NCI-H1092 (cell line): ENCODE measurements at regions not wholly inside any gene's neighbourhood (a gene's known extent, or its start where the extent isn't known, plus 50 kb on each side); places are given as distances from the start of the nearest gene placed in this dataset.
"Not testable (repeated sequence)": the region's sequence is repeated elsewhere in the genome, so short reads cannot be mapped to it uniquely, and the experiment has no call there.

ENCODE experiments used
- DNase-seq: peaks from one replicate; lab custom pipeline; 2025; lab: John Stamatoyannopoulos, UW

DNA sequence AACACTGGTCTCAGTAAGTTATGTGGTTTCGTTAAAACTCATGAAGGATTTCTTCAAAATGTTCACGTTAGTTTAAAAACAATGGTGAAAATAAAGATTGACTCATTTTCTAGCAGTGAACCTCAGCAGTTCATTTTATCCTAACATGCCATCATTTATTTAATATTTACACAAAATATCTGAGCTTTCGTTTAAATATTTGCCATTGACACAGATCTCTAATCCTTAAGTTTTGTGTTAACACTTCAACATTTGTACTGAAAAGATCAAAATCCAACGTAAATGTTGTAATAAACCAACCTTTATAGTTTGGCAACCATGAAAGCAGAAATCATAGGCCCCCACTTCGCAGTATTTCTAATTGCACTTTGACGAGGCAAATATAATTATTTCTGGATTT is 1129.5 kb downstream of the PLA2G4A start:
- no peak for DNase-seq

- no peak for DNase-seq
Observed at GRCh38 chr1:187959062-187959461, 1130.3 kb downstream of the PLA2G4A start.

DNA sequence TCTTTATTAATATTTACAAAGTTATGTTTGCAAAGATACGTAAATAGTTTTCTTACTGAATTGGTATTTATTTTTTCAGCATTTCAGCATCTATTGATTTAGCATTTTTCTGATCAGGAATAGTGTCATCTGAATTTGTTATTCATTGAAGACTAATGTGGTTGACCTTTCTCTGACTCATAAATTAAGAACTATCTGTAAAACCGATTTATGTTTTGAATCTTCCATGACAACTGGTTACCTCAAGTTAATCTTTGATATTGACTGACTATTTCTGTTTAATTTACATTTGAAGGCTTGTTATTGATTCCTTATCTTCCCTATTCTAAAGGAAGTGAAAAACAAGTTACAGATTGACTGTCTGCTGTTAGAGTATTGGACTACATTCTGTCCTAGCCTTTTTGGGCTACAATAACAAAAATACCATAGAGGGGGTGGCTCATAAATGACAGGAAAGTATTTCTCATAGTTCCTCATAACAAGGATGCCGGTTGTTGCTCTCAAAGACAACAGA is 1131.4 kb downstream of the PLA2G4A start:
- DNase-seq, result no peak

DNA sequence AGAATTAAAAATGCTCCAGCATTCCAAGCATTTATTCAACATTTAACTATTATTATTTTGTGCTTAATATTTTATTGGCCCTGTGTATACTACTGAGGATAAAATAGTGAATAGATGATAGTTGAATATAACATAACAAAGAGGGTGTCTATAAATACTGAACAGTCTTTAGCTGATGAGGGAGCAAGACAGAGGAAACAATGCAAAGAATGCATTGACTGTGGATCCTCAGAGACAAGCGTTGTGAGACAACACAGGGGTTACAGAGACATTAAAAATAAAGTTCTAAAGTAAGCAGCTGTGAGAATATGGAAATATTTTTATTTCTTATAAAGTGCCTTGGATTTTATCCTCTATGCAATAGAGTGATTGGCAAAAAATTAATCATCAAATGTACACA is 1133.1 kb downstream of the PLA2G4A start:
- no peak for DNase-seq

DNA sequence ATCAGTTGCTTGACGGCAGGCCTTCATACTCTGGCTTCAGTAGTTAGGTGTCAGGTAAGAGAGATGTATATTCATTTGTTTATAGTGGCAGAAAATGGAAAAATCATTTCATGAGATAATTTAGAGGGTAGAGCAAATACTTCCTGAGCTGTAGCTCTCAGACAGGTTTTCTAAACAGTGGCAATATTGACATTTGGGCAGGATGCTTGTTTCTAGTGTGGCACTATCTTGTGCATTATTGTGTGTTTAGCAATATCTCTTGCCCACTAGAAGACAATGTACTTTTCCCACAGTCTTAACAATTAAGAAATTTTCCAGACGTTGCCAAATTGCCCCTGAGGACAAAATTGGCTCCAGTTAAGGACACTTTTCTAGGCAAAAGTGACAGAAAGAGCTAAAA is 1143.1 kb downstream of the PLA2G4A start:
- DNase-seq, result no peak

DNA sequence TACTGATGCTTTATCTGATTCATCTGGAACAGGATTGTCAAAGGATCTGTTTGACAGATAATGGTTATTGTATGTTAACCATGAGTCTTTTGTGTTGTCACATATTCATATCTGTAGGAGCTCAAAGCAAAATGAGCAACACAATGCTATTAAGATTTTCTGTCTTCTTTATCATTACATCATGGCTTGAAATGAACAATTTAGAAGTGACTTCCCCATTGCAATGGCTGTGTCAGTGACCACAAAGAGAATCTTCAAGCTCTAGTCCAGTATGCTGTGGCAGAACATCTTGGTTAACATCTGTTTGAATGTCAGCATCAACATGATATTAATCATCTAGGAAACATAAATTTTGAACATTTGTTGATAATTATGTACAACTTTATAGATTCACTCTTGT is 1148.5 kb downstream of the PLA2G4A start:
- DNase-seq, result no peak

GRCh38 chr1:187985145-187985896 is 1156.6 kb downstream of the PLA2G4A start:
- DNase-seq, result no peak

DNA sequence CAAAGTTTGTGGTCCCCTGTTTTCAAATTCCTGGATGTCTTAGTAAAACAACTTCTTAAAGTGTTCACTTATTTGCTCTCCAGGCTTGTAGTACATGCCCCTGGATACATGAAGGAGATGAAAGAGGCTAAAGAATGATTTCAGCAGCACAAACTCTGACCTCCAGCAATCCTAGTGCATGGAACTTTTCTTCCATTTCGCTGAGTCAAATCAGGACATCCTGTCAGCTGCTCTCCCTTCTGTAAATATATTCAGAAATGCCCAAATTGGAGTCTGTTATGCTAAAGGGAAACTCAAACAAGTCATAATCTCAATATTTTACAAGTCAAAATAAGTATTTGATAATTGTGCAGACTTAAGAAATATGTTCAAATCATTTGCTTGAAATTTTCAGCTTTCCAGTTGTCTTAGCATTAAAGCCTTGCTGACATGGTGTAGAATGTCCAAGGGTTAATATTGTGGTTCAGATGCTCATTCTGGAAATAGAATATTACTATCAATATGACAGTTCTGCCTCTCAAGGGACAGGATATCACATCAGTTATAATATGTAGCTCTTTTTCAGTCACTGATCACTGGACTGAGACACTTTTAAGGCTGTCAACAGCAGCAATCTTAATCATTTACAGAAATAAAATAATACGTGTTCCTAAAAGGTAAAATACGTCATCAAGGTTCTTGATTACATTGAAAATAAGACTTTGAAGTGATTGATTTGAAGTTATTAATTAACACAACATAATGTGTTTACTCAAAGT is 1157.3 kb downstream of the PLA2G4A start:
- DNase-seq, result no peak

DNA sequence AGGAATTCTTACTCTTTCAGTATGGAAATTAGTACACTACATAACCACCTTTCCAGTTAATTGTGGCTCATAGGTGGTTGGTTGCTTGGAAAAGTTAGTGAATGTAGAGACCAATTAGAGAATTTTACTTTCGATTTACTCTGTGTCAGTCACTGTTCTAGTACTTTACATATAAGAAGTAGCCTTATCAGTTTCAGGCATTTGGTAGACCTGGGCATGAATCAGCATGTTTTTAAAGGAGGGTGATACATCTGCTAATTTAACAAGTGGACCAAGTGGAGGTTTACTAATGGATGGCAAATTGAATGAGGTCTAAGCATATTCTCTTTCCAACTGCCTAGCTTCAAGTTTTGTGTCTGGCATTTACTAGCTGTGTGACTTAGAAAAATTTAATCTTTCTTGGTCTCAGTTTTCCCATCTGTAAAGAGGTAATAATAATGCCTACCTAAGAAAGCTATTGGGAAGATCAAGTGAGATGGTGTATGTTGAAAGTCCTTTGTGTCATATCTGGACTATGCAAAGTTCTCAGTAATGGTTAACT is 1158.6 kb downstream of the PLA2G4A start:
- DNase-seq, result no peak

DNA sequence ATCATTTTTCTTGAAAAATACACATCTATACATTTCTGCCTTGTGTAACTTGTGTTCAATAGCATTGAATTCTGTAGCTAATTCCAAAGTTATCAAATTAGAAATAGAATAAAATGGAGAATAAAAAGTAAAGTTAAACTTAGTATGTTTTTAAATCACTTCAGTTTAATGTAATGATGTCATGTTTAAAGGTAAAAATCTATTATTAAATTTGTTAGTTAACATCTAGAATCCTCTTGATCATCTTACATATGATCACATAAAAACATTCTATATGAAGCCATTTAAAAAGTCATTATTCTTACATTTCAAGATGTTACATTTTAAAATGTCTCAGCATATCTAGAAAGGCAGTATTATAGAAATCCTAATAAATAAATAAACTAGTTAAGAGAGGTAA is 1163.2 kb downstream of the PLA2G4A start:
- DNase-seq, result no peak

DNA sequence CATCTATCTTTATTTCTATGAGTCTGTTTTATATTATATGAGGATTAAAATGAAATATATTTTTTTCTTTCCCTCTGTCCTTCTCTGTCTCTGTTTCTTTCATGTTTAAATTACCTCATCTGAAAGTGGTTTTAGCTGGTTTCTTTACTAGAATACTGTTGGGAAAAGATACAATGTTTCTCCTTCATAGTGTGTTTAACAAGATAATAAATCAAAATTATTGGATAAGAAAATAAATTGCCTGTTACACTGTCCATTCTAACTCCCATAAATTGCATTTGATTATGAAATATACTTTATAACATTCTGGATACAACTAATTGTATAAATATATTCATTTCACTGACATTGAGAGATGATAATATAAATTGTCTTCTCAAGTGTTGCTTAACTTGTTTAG is 1168.0 kb downstream of the PLA2G4A start:
- DNase-seq, result no peak

DNA sequence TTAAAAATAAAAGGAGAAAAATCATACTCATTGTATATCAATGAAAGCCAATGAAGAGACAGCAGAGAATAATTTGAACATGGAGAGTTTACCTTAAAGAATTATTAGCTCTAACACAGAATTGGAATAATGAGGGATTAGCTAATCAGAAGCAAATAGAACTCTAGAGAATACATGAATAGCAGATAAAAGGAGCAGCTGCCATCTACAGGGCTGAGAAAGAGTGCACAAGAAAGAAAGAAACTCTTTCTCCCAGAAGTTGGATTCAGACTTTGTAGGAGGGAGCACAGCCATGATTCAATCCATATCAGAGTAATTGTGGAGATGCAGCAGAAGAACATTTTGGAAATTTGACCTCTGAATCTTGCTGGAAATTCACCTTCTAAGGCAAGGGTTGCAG is 1171.2 kb downstream of the PLA2G4A start:
- no peak for DNase-seq

DNA sequence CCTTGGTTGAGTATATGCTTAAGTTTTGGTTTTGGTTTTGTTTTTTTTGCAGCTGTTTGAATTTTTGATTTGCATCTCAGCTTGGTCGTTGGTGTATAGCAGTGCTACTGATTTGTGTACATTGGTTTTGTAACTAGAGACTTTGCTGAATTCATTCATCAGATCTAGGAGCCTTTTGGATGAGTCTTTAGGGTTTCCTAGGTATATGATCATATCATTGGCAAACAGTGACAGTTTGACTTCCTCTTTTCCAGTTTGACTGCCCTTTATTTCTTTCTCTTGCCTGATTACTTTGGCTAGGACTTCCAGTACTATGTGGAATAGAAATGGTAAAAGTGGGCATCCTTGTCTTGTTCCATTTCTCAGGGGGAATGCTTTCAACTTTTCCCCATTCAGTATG is 1174.9 kb downstream of the PLA2G4A start:
- DNase-seq, result not testable (repeated sequence)

DNA sequence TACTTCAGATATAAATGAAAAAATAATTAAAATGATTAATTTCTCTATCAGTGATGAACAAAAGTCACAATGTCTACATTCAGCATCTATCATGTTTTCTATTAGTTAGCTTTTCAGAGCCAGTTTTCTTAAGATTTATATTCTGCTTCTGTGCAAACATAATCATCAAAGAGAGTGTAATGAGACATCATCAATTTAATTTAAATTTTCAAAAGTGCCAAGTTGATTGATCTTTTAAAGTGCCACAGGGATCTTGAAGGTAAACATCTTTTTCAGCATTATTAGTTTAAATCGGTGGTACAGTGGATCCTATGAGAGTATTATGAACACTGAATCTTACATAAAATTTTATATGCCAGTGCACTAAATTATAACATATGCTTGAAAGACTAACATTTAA is 1176.1 kb downstream of the PLA2G4A start:
- no peak for DNase-seq

DNA sequence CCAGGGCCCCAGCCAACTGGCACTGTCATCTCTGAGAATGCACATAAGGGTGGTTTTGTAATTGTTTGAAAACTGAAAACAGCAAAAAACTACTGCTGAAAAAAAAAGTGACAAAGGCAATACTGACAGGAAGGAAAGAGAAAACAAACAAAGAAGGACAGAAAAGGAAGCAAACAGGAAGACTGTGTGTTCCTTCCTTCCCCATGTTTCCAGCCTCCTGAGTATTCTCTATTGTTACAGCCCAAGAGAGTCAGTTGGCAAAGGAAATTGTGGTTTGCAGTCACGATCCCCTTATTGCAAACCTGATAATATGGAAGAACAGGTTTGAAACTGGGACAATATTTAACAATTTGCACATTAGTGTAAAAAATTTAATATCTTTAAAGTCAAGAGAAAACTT is 1177.6 kb downstream of the PLA2G4A start:
- no peak for DNase-seq

- not testable (repeated sequence) for DNase-seq
Observed at GRCh38 chr1:188013222-188013849, 1184.6 kb downstream of the PLA2G4A start.

GRCh38 chr1:188017921-188018320 is 1189.2 kb downstream of the PLA2G4A start:
- no peak for DNase-seq

DNA sequence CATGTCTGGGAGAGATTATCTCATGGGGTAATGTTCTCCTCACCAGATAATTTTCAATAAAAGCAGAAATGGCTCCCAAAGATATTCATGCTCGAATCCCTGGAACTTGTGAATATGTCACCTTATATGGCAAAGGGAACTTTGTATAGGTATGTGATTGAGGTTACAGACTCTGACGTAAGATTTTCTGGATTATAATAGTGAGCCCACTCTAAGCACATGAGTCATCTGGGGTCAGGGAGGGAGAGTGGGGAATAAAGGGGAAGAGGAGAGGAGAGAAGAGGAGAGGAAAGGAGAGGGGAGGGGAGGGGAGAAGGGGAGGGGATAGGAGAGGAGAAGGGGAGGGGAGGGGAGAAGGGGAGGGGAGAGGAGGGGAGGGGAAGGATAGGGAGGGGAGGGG is 1193.9 kb downstream of the PLA2G4A start:
- DNase-seq, result no peak

- no peak for DNase-seq
Observed at GRCh38 chr1:188023206-188023605, 1194.5 kb downstream of the PLA2G4A start.

DNA sequence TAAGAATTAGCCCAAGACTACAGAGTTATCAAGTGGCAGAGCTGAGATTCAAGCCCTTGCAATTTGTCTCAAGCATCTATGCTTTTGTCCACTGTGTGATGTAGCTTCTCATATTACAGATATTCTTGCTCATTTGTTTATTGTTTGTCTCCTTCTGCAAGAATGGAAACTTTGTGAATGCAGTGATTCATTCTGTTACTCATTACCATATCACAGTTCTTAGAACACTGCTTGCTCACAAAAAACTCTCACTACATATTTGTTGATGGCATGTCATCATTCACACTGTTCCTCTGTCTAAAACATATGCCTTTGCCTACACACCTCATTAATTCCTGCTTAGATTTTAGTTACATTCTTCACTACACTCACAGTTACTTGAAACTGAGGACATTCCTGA is 1198.9 kb downstream of the PLA2G4A start:
- DNase-seq, result no peak

- DNase-seq, result not testable (repeated sequence)
Observed at GRCh38 chr1:188037572-188037971, 1208.8 kb downstream of the PLA2G4A start.

- no peak for DNase-seq
Observed at GRCh38 chr1:188043536-188044245, 1214.9 kb downstream of the PLA2G4A start.
